ENCODE measurements at regions not wholly inside any gene's neighbourhood (a gene's known extent, or its start where the extent isn't known, plus 50 kb on each side); places are given as distances from the start of the nearest gene placed in this dataset.

DNA sequence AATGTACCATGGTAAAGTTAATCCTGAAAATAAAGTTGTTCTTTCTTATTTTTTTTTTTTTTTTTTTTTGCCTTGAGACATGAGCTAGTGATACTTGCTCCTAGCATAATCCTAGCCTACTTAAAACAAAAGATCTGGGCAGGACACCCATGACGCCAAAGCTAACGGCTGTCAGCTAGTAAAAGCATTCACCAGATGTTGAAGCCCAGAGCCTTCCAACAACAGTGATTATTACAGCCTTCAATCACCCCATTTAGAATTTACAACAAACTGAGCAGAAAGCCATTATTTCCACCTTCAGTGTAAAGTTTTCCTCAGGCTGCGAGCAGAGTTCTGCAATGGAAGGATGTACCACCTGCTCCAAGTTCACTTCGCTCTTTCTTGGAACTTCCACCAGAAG, 259.5 kb downstream of the SP3 start:
- Histone ChIP-seq H3K27me3 (replicated peaks; ENCODE audit: control insufficient read depth, insufficient read depth, low read length) (no peaks in the 10 kb centered on the region), H3K36me3 (ENCODE audit: control insufficient read depth, insufficient read depth, low read length) (no peaks in the 10 kb centered on the region), H3K4me3 (replicated peaks; ENCODE audit: low read depth, low read length) (no peak overlapping the region)
- no peak for TF ChIP-seq CTCF (IDR thresholded peaks at IDR 0.05; ENCODE audit: insufficient read depth, low read length, poor library complexity, severe bottlenecking)
- DNase-seq (ENCODE audit: extremely low read depth, insufficient read length): no peak

- no peak for DNase-seq (ENCODE audit: extremely low read depth, insufficient read length)
- no peak for TF ChIP-seq CTCF (IDR thresholded peaks at IDR 0.05; ENCODE audit: insufficient read depth, low read length, poor library complexity, severe bottlenecking)
- Histone ChIP-seq H3K4me3 (replicated peaks; ENCODE audit: low read depth, low read length) (no peak overlapping the region), H3K36me3 (ENCODE audit: control insufficient read depth, insufficient read depth, low read length) (no peaks in the 10 kb centered on the region), H3K27me3 (replicated peaks; ENCODE audit: control insufficient read depth, insufficient read depth, low read length) (no peaks in the 10 kb centered on the region)
Observed at GRCh38 chr2:173706936-173707335, 258.2 kb downstream of the SP3 start.

GRCh38 chr2:173708806-173709205, 256.4 kb downstream of the SP3 start:
- Histone ChIP-seq H3K27me3 (replicated peaks; ENCODE audit: control insufficient read depth, insufficient read depth, low read length) (no peaks in the 10 kb centered on the region), H3K4me3 (replicated peaks; ENCODE audit: low read depth, low read length) (no peak overlapping the region), H3K36me3 (ENCODE audit: control insufficient read depth, insufficient read depth, low read length) (no peaks in the 10 kb centered on the region)
- TF ChIP-seq CTCF (IDR thresholded peaks at IDR 0.05; ENCODE audit: insufficient read depth, low read length, poor library complexity, severe bottlenecking): no peak
- no peak for DNase-seq (ENCODE audit: extremely low read depth, insufficient read length)

GRCh38 chr2:173711816-173712215, 253.4 kb downstream of the SP3 start:
- Histone ChIP-seq H3K36me3 (ENCODE audit: control insufficient read depth, insufficient read depth, low read length) (no peaks in the 10 kb centered on the region), H3K27me3 (replicated peaks; ENCODE audit: control insufficient read depth, insufficient read depth, low read length) (no peaks in the 10 kb centered on the region; the same call in 1 of the 2 replicates), H3K4me3 (replicated peaks; ENCODE audit: low read depth, low read length) (no peak overlapping the region)
- no peak for DNase-seq (ENCODE audit: extremely low read depth, insufficient read length)
- no peak for TF ChIP-seq CTCF (IDR thresholded peaks at IDR 0.05; ENCODE audit: insufficient read depth, low read length, poor library complexity, severe bottlenecking)

- Histone ChIP-seq H3K27me3 (replicated peaks; ENCODE audit: control insufficient read depth, insufficient read depth, low read length) (no peaks in the 10 kb centered on the region; the same call in 1 of the 2 replicates), H3K4me3 (replicated peaks; ENCODE audit: low read depth, low read length) (no peak overlapping the region), H3K36me3 (ENCODE audit: control insufficient read depth, insufficient read depth, low read length) (no peaks in the 10 kb centered on the region)
- no peak for DNase-seq (ENCODE audit: extremely low read depth, insufficient read length)
- TF ChIP-seq CTCF (IDR thresholded peaks at IDR 0.05; ENCODE audit: insufficient read depth, low read length, poor library complexity, severe bottlenecking): no peak
Observed at GRCh38 chr2:173713904-173714555, 251.1 kb downstream of the SP3 start.

- H3K4me3 ChIP-seq (replicated peaks; ENCODE audit: low read depth, low read length): no peak overlapping the region
- H3K27me3 ChIP-seq (replicated peaks; ENCODE audit: control insufficient read depth, insufficient read depth, low read length): no peaks in the 10 kb centered on the region; the same call in 1 of the 2 replicates
- no peak for TF ChIP-seq CTCF (IDR thresholded peaks at IDR 0.05; ENCODE audit: insufficient read depth, low read length, poor library complexity, severe bottlenecking)
- no peaks in the 10 kb centered on the region for H3K36me3 ChIP-seq (ENCODE audit: control insufficient read depth, insufficient read depth, low read length)
- no peak for DNase-seq (ENCODE audit: extremely low read depth, insufficient read length)
Observed at GRCh38 chr2:173715441-173715840, 249.7 kb downstream of the SP3 start.

Measured in GM06990 (cell line).